T-helper 2 cell (primary cell): ENCODE measurements at regions not wholly inside any gene's neighbourhood (a gene's known extent, or its start where the extent isn't known, plus 50 kb on each side); places are given as distances from the start of the nearest gene placed in this dataset.
"Not testable (repeated sequence)": the region's sequence is repeated elsewhere in the genome, so short reads cannot be mapped to it uniquely, and the experiment has no call there.

Experiments
- DNase-seq, 5 experiments: peaks; one replicate each; pipeline versions ENCODE4 v3.0.0 to v3.0.0-alpha.2; 2012 to 2022

- not testable (repeated sequence) for DNase-seq
Measured at GRCh38 chr15:21357056-21357455, 83.2 kb downstream of the POTEB3 start.

GRCh38 chr15:21355944-21356343 lies 84.4 kb downstream of the POTEB3 start:
- not testable (repeated sequence) for DNase-seq

GRCh38 chr15:21354597-21354996 lies 85.7 kb downstream of the POTEB3 start:
- DNase-seq = not testable (repeated sequence)

- DNase-seq = not testable (repeated sequence)
Measured at GRCh38 chr15:21352670-21353318, 87.5 kb downstream of the POTEB3 start.

- DNase-seq = not testable (repeated sequence)
Measured at GRCh38 chr15:21344960-21345359, 95.3 kb downstream of the POTEB3 start.

GRCh38 chr15:21344500-21344899 lies 95.8 kb downstream of the POTEB3 start:
- DNase-seq = not testable (repeated sequence)

GRCh38 chr15:21337028-21337427 lies 103.3 kb downstream of the POTEB3 start:
- DNase-seq = not testable (repeated sequence)

GRCh38 chr15:21324720-21325460 lies 115.4 kb downstream of the POTEB3 start:
- peak in 2 of 5 experiments; percentile 19 to 29 for DNase-seq

- DNase-seq = not testable (repeated sequence)
Measured at GRCh38 chr15:21284353-21284752, 155.9 kb downstream of the POTEB3 start.

GRCh38 chr15:21283210-21283609 lies 157.1 kb downstream of the POTEB3 start:
- not testable (repeated sequence) for DNase-seq

GRCh38 chr15:21280272-21280671 lies 160.0 kb downstream of the POTEB3 start:
- not testable (repeated sequence) for DNase-seq

- DNase-seq = not testable (repeated sequence)
Measured at GRCh38 chr15:21272176-21272982, 167.9 kb downstream of the POTEB3 start.

- DNase-seq = no peak
Measured at GRCh38 chr15:21271566-21271965, 168.7 kb downstream of the POTEB3 start.

- no peak for DNase-seq
Measured at GRCh38 chr15:21270474-21270873, 169.8 kb downstream of the POTEB3 start.

GRCh38 chr15:21269673-21270072 lies 170.6 kb downstream of the POTEB3 start:
- not testable (repeated sequence) for DNase-seq

GRCh38 chr15:21269121-21269520 lies 171.2 kb downstream of the POTEB3 start:
- DNase-seq = no peak

- no peak for DNase-seq
Measured at GRCh38 chr15:21268436-21268940, 171.8 kb downstream of the POTEB3 start.

GRCh38 chr15:21267671-21268395 lies 172.5 kb downstream of the POTEB3 start:
- no peak for DNase-seq

- no peak for DNase-seq
Measured at GRCh38 chr15:21267226-21267625, 173.1 kb downstream of the POTEB3 start.

- not testable (repeated sequence) for DNase-seq
Measured at GRCh38 chr15:21265628-21266027, 174.7 kb downstream of the POTEB3 start.

GRCh38 chr15:21262851-21263425 lies 177.4 kb downstream of the POTEB3 start:
- no peak for DNase-seq
